A172 (cell line): ENCODE measurements at regions not wholly inside any gene's neighbourhood (a gene's known extent, or its start where the extent isn't known, plus 50 kb on each side); places are given as distances from the start of the nearest gene placed in this dataset.

Experiments
- DNase-seq: peaks from one replicate; pipeline ENCODE4 v3.0.0-alpha.2; 2015; ENCODE audit warnings: low spot score

GRCh38 chr3:59545374-59545773, 495.5 kb upstream of the CFAP20DC start:
- peak; percentile 10 for DNase-seq

- DNase-seq, result no peak
Observed at GRCh38 chr3:59542276-59542675, 492.5 kb upstream of the CFAP20DC start.

GRCh38 chr3:59540696-59541095, 490.9 kb upstream of the CFAP20DC start:
- no peak for DNase-seq

GRCh38 chr3:59540241-59540640, 490.4 kb upstream of the CFAP20DC start:
- no peak for DNase-seq

- DNase-seq, result no peak
Observed at GRCh38 chr3:59538753-59539432, 489.1 kb upstream of the CFAP20DC start.

GRCh38 chr3:59535791-59536221, 486.0 kb upstream of the CFAP20DC start:
- DNase-seq, result peak; percentile 22

- no peak for DNase-seq
Observed at GRCh38 chr3:59531994-59532393, 482.2 kb upstream of the CFAP20DC start.

- no peak for DNase-seq
Observed at GRCh38 chr3:59531066-59531745, 481.4 kb upstream of the CFAP20DC start.

GRCh38 chr3:59528251-59528650, 478.4 kb upstream of the CFAP20DC start:
- DNase-seq, result no peak

- DNase-seq, result no peak
Observed at GRCh38 chr3:59527493-59527892, 477.7 kb upstream of the CFAP20DC start.

- no peak for DNase-seq
Observed at GRCh38 chr3:59526999-59527398, 477.2 kb upstream of the CFAP20DC start.

- no peak for DNase-seq
Observed at GRCh38 chr3:59522550-59522949, 472.7 kb upstream of the CFAP20DC start.

GRCh38 chr3:59519094-59519493, 469.3 kb upstream of the CFAP20DC start:
- DNase-seq, result no peak

- no peak for DNase-seq
Observed at GRCh38 chr3:59518283-59519055, 468.6 kb upstream of the CFAP20DC start.

- no peak for DNase-seq
Observed at GRCh38 chr3:59517388-59517787, 467.6 kb upstream of the CFAP20DC start.

GRCh38 chr3:59515966-59516365, 466.1 kb upstream of the CFAP20DC start:
- DNase-seq, result no peak

GRCh38 chr3:59514865-59515482, 465.1 kb upstream of the CFAP20DC start:
- no peak for DNase-seq

- no peak for DNase-seq
Observed at GRCh38 chr3:59513570-59513969, 463.7 kb upstream of the CFAP20DC start.

- DNase-seq, result no peak
Observed at GRCh38 chr3:59512066-59512465, 462.2 kb upstream of the CFAP20DC start.

- no peak for DNase-seq
Observed at GRCh38 chr3:59510576-59510975, 460.8 kb upstream of the CFAP20DC start.

- no peak for DNase-seq
Observed at GRCh38 chr3:59508273-59508672, 458.4 kb upstream of the CFAP20DC start.

GRCh38 chr3:59506191-59506590, 456.4 kb upstream of the CFAP20DC start:
- no peak for DNase-seq
